ENCODE measurements at regions not wholly inside any gene's neighbourhood (a gene's known extent, or its start where the extent isn't known, plus 50 kb on each side); places are given as distances from the start of the nearest gene placed in this dataset.
"Not testable (repeated sequence)": the region's sequence is repeated elsewhere in the genome, so short reads cannot be mapped to it uniquely, and the experiment has no call there.

DNA sequence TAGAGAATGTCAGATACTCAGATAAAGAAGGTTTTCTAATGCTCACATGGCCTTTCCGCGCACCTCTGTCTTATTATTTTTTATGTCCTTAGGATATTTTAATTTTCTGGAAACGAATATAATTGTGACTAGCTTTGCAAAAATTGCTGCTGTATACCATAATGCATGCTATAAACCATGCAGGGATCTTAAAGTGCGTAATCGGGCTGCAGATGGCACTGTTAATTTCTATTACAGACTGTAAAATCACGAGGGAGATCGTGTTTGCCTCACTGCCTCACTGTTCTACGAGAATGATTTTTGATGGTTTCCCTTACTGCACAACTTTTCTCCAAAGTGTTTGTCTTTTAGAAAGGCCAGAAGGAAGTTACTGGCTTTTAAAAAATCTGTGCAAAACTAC is 356.1 kb downstream of the TUSC1 start:
- 71 to 81% (median 77%) methylated on average over 8 of the region's 8 CpGs for whole genome bisulfite sequencing, 4 donors

GRCh38 chr9:25310961-25311360 is 367.3 kb downstream of the TUSC1 start:
- Histone ChIP-seq H3K9me3 (replicated peaks in 1 of 3) (peaks cover 0 to 6% (median 0%) of the 10 kb centered on the region in 3 donors), H3K4me3 (no peak overlapping the region), H3K36me3 (replicated peaks in 1 of 2) (no peaks in the 10 kb centered on the region), H3K27ac (no peak overlapping the region), H3K27me3 (no peaks in the 10 kb centered on the region), H3K4me1 (replicated peaks in 1 of 2) (no peaks in the 10 kb centered on the region)
- intact Hi-C loops (cut with DNase I): no loop called here
- WGBS, 4 donors: 67 to 82% (median 74%) methylated on average over 1 of the region's 1 CpG
- TF ChIP-seq, protein P1, sequence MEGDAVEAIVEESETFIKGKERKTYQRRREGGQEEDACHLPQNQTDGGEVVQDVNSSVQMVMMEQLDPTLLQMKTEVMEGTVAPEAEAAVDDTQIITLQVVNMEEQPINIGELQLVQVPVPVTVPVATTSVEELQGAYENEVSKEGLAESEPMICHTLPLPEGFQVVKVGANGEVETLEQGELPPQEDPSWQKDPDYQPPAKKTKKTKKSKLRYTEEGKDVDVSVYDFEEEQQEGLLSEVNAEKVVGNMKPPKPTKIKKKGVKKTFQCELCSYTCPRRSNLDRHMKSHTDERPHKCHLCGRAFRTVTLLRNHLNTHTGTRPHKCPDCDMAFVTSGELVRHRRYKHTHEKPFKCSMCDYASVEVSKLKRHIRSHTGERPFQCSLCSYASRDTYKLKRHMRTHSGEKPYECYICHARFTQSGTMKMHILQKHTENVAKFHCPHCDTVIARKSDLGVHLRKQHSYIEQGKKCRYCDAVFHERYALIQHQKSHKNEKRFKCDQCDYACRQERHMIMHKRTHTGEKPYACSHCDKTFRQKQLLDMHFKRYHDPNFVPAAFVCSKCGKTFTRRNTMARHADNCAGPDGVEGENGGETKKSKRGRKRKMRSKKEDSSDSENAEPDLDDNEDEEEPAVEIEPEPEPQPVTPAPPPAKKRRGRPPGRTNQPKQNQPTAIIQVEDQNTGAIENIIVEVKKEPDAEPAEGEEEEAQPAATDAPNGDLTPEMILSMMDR (IDR thresholded peaks at IDR 0.05): no peak
- TF ChIP-seq POLR2A (IDR thresholded peaks at IDR 0.05): no peak
- no peak for DNase-seq

More for the DNA sequence above, 356.1 kb downstream of the TUSC1 start:
- intact Hi-C loops (cut with DNase I): no loop called here
- Histone ChIP-seq H3K9me3 (replicated peaks in 1 of 3) (no peaks in the 10 kb centered on the region), H3K27me3 (no peaks in the 10 kb centered on the region), H3K4me1 (replicated peaks in 1 of 2) (no peaks in the 10 kb centered on the region), H3K36me3 (replicated peaks in 1 of 2) (no peaks in the 10 kb centered on the region), H3K27ac (no peak overlapping the region), H3K4me3 (no peak overlapping the region)
- TF ChIP-seq, protein P1 (IDR thresholded peaks at IDR 0.05): no peak
- no peak for DNase-seq

- H3K36me3 ChIP-seq (replicated peaks in 1 of 2): no peaks in the 10 kb centered on the region
- no peaks in the 10 kb centered on the region for H3K4me1 ChIP-seq (replicated peaks in 1 of 2)
- peaks cover 0 to 11% (median 0%) of the 10 kb centered on the region in 3 donors for H3K9me3 ChIP-seq (replicated peaks in 1 of 3)
- DNase-seq: no peak
- H3K27ac ChIP-seq: no peak overlapping the region
- 38 to 57% (median 47%) methylated on average over 1 of the region's 1 CpG for WGBS, 4 donors
- intact Hi-C loops (cut with DNase I): no loop called here
- H3K27me3 ChIP-seq: no peaks in the 10 kb centered on the region
- H3K4me3 ChIP-seq: no peak overlapping the region
- TF ChIP-seq, protein P1 (IDR thresholded peaks at IDR 0.05): no peak
- no peak for TF ChIP-seq POLR2A (IDR thresholded peaks at IDR 0.05)
These were observed 369.7 kb downstream of the TUSC1 start for GRCh38 chr9:25308549-25308948.

DNA sequence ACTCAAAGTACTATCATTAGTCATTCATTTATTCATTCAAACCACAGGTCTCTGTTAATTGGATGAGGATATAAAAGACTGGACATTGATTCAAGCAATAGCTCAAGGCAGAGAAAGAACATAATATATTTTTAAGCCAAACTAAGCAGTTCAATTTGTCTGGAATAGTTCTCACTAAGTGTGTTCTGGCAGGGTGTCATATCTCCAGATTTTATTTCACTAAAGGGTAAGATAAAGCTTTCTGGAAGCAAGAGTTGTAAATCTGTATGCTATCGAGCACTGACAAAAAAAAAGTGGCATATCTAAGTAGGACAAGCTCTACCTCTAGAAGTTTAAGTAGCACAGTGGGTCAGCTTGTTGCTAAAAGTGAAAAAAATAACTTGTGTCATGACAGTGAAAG is 375.6 kb downstream of the TUSC1 start:
- intact Hi-C loops (cut with DNase I): no loop called here
- H3K27me3 ChIP-seq: no peaks in the 10 kb centered on the region
- 25 to 44% (median 39%) methylated on average over 1 of the region's 1 CpG for WGBS, 4 donors
- H3K4me3 ChIP-seq: no peak overlapping the region
- peaks cover 0 to 7% (median 0%) of the 10 kb centered on the region in 3 donors for H3K9me3 ChIP-seq (replicated peaks in 1 of 3)
- no peaks in the 10 kb centered on the region for H3K36me3 ChIP-seq (replicated peaks in 1 of 2)
- no peak for DNase-seq
- no peak overlapping the region for H3K27ac ChIP-seq
- no peaks in the 10 kb centered on the region for H3K4me1 ChIP-seq (replicated peaks in 1 of 2)
- no peak for TF ChIP-seq POLR2A (IDR thresholded peaks at IDR 0.05)
- TF ChIP-seq, protein P1 (IDR thresholded peaks at IDR 0.05): no peak

- H3K4me3 ChIP-seq; DNase-seq; H3K4me1 ChIP-seq (replicated peaks in 1 of 2); intact Hi-C loops (cut with DNase I); H3K27me3 ChIP-seq; H3K9me3 ChIP-seq (replicated peaks in 1 of 3); H3K27ac ChIP-seq; H3K36me3 ChIP-seq (replicated peaks in 1 of 2): not testable (repeated sequence)
- WGBS, 4 donors: 83 to 89% (median 87%) methylated on average over 5 of the region's 5 CpGs
These were observed 390.0 kb downstream of the TUSC1 start for GRCh38 chr9:25288195-25288594.
